ENCODE measurements at regions not wholly inside any gene's neighbourhood (a gene's known extent, or its start where the extent isn't known, plus 50 kb on each side); places are given as distances from the start of the nearest gene placed in this dataset.
"Not testable (repeated sequence)": the region's sequence is repeated elsewhere in the genome, so short reads cannot be mapped to it uniquely, and the experiment has no call there.

DNA sequence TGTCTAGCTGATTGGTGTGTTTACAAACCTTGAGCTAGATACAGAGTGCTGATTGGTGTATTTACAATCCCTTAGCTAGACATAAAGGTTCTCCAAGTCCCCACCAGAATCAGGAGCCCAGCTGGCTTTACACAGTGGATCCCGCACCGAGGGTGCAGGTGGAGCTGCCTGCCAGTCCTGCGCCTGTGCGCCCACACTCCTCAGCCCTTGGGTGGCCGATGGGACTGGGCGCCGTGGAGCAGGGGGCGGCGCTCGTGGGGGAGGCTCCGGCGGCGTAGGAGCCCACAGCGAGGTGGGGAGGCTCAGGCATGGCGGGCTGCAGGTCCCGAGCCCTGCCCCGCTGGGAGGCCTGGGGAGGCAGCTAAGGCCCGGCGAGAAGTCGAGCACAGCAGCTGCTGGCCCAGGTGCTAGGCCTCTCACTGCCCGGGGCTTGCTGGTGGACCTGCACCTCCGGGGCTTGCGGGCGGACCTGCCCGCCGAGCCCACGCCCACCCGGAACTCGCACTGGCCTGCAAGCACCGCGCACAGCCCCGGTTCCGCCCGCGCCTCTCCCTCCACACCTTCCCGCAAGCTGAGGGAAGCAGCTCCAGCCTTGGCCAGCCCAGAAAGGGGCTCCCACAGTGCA is 51.0 kb upstream of the CDYL start:
- DNase-seq = not testable (repeated sequence)

DNA sequence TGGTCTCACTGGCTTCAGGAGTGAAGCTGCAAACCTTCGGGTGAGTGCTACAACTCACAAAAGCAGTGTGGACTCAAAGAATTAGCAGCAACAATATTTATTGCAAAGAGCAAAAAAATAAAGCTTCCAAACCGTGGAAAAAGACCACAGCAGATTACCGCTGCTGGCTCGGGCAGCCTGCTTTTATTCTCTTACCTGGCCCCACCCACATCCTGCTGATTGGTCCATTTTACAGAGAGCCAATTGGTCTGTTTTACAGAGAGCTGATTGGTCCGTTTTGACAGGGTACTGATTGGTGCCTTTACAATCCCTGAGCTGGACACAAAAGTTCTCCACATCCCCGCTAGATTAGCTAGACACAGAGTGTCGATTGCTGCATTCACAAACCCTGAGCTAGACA is 51.5 kb upstream of the CDYL start:
- DNase-seq = not testable (repeated sequence)

DNA sequence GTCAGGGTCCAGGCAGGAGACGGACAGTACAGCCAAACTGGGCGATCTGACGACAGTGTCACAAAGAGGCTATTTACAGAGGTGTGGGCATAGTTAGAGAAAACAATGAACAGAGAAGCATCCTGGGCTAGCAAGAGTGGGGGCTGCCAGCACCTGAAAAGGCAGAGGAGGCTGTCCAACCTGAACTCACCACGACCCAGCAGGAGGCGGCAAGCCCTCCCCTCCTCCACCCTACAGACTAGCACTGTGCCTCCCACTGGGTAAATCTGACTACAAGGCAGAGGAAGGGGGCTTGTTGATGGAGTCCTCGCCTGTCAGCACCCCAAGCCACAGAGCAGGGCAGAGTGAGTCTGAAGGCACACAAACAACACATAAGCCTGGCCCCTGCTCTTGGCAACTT is 52.8 kb upstream of the CDYL start:
- no peak for DNase-seq

GRCh38 chr6:4721368-4721767 is 54.8 kb upstream of the CDYL start:
- DNase-seq = not testable (repeated sequence)

DNA sequence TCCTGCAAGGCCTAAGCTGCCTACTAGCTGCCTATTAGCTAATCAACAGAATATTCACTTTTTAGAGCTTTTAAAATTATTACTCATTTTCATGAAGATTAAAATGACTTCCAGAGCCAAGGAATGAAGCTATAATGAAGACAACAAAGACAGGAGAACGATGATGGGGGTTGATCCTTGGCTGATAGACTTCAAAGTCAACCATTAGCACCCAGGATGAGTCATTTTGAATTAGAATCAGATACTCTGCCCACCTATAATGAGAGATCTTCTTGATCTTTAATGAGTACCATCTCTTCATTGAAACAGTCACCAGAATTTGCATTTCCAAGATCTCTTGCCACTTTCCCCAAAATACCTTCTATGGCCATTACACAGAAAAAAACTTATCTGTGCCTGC is 56.7 kb upstream of the CDYL start:
- DNase-seq = no peak

- DNase-seq = no peak
Observed at GRCh38 chr6:4717856-4718255, 58.3 kb upstream of the CDYL start.

- no peak for DNase-seq
Observed at GRCh38 chr6:4717124-4717523, 59.1 kb upstream of the CDYL start.

DNA sequence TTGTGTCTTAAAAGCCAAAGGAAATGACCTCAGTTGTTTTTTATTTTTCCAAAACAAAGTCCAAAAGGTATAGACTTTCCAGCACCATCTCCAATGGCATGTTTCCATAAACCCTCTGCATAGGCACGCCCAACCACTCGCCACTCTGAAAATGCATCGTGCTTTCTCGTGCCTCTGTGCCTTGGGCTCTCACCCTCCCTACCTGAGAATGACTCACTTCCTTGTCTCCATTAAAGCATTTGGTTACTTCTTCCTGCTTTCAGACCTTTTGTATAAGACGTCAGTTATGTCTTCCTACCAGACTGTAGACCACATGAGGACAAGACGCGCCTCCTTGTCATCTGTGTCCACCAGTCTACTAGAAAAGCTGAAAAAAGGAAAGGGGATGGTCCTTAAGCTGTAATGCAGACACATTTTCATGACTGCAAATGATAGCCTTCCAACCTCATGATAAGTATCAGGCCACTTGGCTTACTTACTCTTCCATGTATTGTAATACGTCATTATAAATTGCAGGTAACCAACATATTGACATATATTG is 61.2 kb upstream of the CDYL start:
- no peak for DNase-seq

GRCh38 chr6:4712291-4712690 is 63.9 kb upstream of the CDYL start:
- no peak for DNase-seq

- DNase-seq = no peak
Observed at GRCh38 chr6:4707011-4707410, 69.2 kb upstream of the CDYL start.

GRCh38 chr6:4705809-4706208 is 70.4 kb upstream of the CDYL start:
- no peak for DNase-seq

DNA sequence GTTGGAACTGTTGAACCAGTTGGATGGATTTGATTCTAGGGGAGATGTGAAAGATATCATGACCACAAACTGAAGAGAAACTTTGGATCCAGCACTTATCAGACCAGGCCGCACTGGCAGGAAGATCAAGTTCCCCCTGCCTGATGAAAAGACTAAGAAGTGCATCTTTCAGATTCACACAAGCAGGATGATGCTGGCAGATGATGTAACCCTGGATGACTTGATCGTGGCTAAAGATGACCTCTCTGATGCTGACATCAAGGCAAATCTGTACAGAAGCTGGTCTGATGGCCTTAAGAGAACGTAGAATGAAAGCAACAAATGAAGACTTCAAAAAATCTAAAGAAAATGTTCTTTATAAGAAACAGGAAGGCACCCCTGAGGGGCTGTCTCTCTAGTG is 72.8 kb upstream of the CDYL start:
- no peak for DNase-seq

DNA sequence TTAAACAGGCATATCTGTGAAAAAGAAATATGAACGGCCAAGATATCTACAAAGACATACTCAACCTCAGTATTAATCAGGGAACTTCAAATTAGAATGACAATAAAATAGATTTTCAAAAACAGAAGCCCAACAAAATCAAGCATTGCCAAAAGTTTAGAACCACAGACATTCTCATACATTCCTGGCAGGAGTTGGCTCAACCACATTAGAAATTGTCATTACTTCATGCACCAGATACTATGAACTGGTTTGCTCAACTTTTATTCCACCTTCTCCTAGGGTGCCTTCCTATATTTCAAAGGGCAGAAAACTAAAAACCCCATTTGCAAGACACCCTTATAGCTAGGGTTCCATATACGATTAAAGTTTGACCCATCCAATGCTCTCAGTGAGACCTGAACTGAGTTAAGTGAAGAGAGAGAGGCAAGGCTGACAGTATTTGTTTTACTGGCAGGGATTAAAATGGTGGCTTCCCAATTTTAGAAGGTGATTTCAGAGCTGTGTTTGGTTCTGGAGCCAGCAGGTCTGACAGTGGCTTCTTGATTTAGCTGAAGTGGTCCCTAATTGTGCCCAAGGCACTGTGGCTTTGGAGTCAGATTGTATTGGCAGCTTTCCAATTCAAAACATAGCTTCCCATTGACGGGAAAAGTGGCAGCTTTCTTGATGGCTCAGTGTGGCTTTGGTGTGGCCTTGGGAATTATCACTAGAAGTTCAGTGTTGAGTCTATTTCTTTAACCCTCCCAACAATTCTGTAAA is 77.1 kb upstream of the CDYL start:
- DNase-seq = no peak

- no peak for DNase-seq
Observed at GRCh38 chr6:4693173-4693970, 82.8 kb upstream of the CDYL start.

GRCh38 chr6:4692664-4693063 is 83.5 kb upstream of the CDYL start:
- DNase-seq = no peak

- DNase-seq = no peak
Observed at GRCh38 chr6:4687989-4688947, 87.9 kb upstream of the CDYL start.

DNA sequence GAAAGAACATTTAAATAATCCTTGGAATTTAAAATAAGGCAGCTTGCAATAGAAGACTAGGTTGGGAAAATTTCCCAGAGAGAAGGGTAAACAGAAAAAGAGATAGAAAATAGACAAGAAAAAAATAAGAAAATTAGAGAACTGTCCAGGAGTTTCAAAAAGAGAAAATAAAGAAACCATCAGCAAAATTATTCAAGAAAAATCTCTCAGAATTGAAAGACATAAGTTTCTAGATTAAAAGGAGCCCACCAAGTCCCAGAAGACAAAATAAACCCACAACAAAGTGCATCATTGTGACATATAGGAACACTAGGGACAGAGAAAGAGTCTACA is 88.6 kb upstream of the CDYL start:
- no peak for DNase-seq

DNA sequence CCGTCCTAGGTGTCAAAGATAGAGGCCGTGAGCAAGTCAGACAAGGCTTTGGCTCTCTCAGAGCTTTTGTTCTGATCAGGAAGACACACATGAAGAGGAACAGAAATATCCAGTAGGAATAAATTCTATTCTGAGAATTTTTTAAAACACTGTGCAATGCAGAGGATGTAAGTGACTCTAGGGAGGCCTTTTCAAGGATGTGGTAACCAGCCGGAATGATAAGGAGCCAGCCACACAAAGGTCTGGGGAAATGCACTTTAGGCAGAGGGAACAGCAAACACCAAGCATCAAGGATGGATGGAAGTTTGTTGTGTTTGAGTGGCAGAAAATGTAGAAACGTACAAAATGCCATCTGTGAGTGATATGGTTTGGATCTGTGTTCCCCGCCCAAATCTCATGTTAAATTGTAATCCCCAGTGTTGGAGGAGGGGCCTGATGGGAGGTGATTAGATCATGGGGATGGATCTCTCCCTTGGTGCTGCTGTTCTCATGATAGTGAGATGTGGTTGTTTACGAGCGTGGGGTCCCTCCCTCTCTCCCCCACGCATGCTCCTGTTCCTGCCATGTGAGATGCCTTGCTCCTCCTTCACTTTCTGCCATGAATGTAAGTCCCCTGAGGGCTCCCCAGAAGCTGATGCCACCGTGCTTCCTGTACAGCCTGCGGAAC is 93.6 kb upstream of the CDYL start:
- no peak for DNase-seq

DNA sequence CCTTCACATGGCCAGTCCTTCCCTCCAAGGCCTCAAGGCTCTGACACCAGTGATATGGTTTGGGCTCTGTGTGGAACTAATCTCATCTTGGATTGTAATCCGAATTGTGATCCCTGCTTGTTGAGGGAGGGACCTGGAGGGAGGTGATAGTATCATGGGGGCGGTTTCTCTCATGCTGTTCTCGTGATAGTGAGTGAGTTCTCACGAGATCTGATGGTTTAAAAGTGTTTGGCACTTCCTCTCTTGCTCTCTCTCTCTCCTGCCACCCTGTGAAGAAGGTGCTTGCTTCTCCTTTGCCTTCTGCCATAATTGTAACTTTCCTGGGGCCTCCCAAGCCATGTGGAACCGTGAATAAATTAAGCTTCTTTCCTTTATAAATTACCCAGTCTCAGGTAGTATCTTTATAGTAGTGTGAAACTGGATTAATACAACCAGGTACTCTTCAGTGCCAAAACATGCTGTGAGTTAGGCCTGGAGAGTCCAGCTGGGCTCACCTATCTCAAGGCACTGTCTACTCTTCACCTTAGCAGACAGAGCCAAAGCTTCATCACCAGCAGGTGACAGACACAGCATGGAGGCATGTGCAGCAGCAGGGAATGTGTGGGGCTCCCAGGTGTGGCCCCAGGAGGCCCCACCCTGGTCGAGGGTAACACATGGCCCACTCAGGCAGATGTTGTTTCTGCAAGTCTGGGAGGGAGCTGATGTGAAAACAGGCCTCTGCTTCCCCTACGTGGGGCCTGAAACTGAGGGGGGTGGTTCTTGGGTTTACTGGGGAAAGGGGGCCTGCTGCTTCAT is 97.5 kb upstream of the CDYL start:
- no peak for DNase-seq

DNA sequence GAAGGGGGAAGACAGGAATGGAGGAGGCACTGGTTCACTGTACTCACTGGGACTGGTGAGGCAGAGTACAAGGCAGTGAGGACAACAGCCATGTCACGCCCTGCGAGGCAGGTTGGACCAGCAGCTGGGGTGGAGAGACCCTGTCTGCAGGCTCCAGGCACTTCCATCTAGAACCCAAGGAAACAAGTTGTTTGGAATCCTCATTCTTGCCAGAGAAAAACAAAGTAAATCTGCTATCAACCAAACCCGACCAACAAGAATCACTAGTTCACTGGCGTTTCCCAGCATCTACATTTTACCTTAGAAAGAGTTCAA is 98.5 kb upstream of the CDYL start:
- DNase-seq = no peak

All from anterior cingulate cortex (tissue), 58 donors.